ENCODE measurements at regions not wholly inside any gene's neighbourhood (a gene's known extent, or its start where the extent isn't known, plus 50 kb on each side); places are given as distances from the start of the nearest gene placed in this dataset.
A peak's percentile ranks its signal among the peaks of the same experiment; 100 is the strongest.
"Not testable (repeated sequence)": the region's sequence is repeated elsewhere in the genome, so short reads cannot be mapped to it uniquely, and the experiment has no call there.

DNA sequence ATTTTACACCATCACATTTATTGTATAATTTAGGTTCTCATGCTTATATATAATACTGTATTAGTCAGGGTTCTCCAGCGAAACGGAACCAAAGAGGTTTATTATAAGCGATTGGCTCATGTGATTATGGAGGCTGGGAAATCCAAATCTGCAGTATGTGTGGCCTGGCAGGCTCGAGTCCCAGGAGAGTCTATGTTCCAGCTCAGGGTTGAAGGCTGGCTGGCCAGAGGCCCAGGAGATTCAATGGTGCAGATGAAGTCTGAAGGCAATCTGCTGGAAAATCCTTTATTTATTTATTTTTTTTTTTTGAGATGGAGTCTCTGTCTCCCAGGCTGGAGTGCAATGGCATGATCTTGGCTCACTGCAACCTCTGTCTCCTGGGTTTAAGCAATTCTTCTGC, 63.0 kb upstream of the WDFY3 start (continued):
- TF ChIP-seq E2F6 (IDR thresholded peaks at IDR 0.05; ENCODE audit: borderline replicate concordance, low read depth) (no peak), CHD2 (IDR thresholded peaks at IDR 0.05; ENCODE audit: low read length, partially characterized antibody) (no peak), JUN (IDR thresholded peaks at IDR 0.05) (no peak), NPAS2 (CRISPR knock-in tag; IDR thresholded peaks at IDR 0.05; ENCODE audit: borderline replicate concordance) (no peak), ELK1 (IDR thresholded peaks at IDR 0.05; ENCODE audit: low read depth, low read length) (no peak)

- FAIRE-seq (no peak), DNase-seq (ENCODE audit: low read depth in 1 of 2, low spot score in 1 of 2) (no peak), ATAC-seq (no peak)
- 60% methylated on average over 3 of the region's 3 CpGs for WGBS (ENCODE audit: missing lambda C conversion rate)
- CTCF ChIA-PET = no interaction called here
- Histone ChIP-seq H3K4me1 (no peaks in the 10 kb centered on the region), H3K4me3 (no peak overlapping the region), H3K9me3 (no peaks in the 10 kb centered on the region), H3K4me2 (no peak overlapping the region), H3K27ac (no peak overlapping the region)
- POLR2A ChIA-PET = no interaction called here
- TF ChIP-seq SMC3 (IDR thresholded peaks at IDR 0.05) = no peak
- no peak for TF ChIP-seq RNF2 (IDR thresholded peaks at IDR 0.05; ENCODE audit: borderline replicate concordance, low read depth)
- TF ChIP-seq ELK1 (IDR thresholded peaks at IDR 0.05; ENCODE audit: low read depth, low read length) = no peak
- TF ChIP-seq RAD21 (conservative IDR thresholded peaks at IDR 0.05 in 1 of 2, IDR thresholded peaks at IDR 0.05 in 1 of 2) = no peak
- no peak for TF ChIP-seq ZNF302 (CRISPR knock-in tag; IDR thresholded peaks at IDR 0.05)
- no peak for TF ChIP-seq REST (IDR thresholded peaks at IDR 0.05)
Measured at GRCh38 chr4:85030156-85030555, 63.7 kb upstream of the WDFY3 start.

GRCh38 chr4:85033838-85034237, 67.3 kb upstream of the WDFY3 start:
- ATAC-seq; H3K27ac ChIP-seq; H3K4me3 ChIP-seq; DNase-seq (ENCODE audit: low read depth in 1 of 2, low spot score in 1 of 2); H3K4me2 ChIP-seq; H3K4me1 ChIP-seq; POLR2A ChIA-PET; FAIRE-seq; CTCF ChIA-PET; H3K9me3 ChIP-seq: not testable (repeated sequence)
- WGBS (ENCODE audit: missing lambda C conversion rate) = 90% methylated on average over 6 of the region's 6 CpGs

DNA sequence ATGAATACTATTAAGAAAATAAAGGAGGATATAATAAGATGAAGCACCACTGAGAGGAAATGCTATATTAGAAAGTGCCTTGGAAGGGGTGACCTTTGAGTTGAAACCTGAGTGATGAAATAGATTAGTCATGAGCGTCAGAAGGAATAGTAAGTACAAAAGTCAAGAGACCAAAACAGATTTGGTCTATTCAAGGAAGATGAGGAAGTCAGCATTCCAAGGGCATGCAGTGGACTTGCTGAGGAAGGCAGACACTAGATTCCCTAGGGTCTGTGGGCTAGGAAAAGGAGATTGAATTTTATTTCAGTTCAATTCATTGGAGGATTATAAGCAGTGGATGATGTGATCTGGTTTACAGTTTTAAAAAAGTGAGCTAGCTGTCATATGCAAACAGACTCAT, 73.0 kb upstream of the WDFY3 start:
- no peak for FAIRE-seq
- ATAC-seq = peak; percentile 39 to 74; a peak in 5 of 6 replicates
- 5% methylated on average over 1 of the region's 1 CpG for WGBS (ENCODE audit: missing lambda C conversion rate)
- H3K27ac ChIP-seq = peak overlapping the region; percentile 1 to 63; a peak in 4 of 6 replicates
- TF ChIP-seq EP300 (IDR thresholded peaks at IDR 0.05) = no peak
- TF ChIP-seq CBX8 (IDR thresholded peaks at IDR 0.05) = no peak
- no peak for TF ChIP-seq REST (IDR thresholded peaks at IDR 0.05)
- no peak for TF ChIP-seq NPAS2 (CRISPR knock-in tag; IDR thresholded peaks at IDR 0.05; ENCODE audit: borderline replicate concordance)
- no peak for TF ChIP-seq FOSL2 (IDR thresholded peaks at IDR 0.05)
- TF ChIP-seq FOSL2 (CRISPR knock-in tag; IDR thresholded peaks at IDR 0.05) = peak; percentile 33; the same call in 1 of the 2 replicates
- TF ChIP-seq, protein P1, sequence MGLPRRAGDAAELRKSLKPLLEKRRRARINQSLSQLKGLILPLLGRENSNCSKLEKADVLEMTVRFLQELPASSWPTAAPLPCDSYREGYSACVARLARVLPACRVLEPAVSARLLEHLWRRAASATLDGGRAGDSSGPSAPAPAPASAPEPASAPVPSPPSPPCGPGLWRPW (IDR thresholded peaks at IDR 0.05) = no peak
- TF ChIP-seq ELK1 (IDR thresholded peaks at IDR 0.05; ENCODE audit: low read depth, low read length) = no peak
- TF ChIP-seq TP53 (CRISPR knock-in tag; IDR thresholded peaks at IDR 0.05) = no peak
- H3K4me1 ChIP-seq = peaks cover 22% of the 10 kb centered on the region; the same call in 2 of the 3 replicates
- peak in 1 of 2 experiments; percentile 54 for DNase-seq (ENCODE audit: low read depth in 1 of 2, low spot score in 1 of 2)
- peaks cover 3% of the 10 kb centered on the region; the same call in 1 of the 3 replicates for H3K9me3 ChIP-seq
- CTCF ChIA-PET = no interaction called here
- POLR2A ChIA-PET = no interaction called here
- no peak overlapping the region for H3K4me3 ChIP-seq
- H3K4me2 ChIP-seq = peak overlapping the region; percentile 33
